ENCODE measurements at regions not wholly inside any gene's neighbourhood (a gene's known extent, or its start where the extent isn't known, plus 50 kb on each side); places are given as distances from the start of the nearest gene placed in this dataset.

DNA sequence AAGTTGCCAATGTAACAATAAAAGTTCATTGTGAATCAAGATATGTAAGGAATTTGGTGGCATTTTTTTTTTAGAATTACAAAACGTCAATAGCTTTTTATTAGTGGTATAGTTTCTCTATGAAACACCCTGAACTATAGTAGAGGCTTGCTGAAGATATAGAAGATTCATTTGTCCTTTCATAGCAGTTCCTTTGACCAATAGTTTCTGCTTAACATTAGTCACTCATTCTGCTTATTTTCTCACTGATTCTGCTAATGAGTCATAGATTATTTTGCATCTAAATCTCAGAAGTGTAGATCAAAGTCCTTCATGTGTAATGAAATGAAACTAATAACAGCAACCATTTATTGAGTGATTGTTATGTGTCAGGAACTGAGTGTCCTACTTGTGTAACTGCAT is 205.0 kb upstream of the TET2 start:
- Histone ChIP-seq H3K79me2 (ENCODE audit: insufficient read depth, low read length) (no peaks in the 10 kb centered on the region), H3K9me2 (replicated peaks; ENCODE audit: insufficient read depth, low read length) (no peaks in the 10 kb centered on the region), H3K27me3 (ENCODE audit: low read length) (no peaks in the 10 kb centered on the region), H4K20me1 (ENCODE audit: low read depth, low read length) (no peaks in the 10 kb centered on the region), H2AFZ (ENCODE audit: low read depth, low read length, severe bottlenecking) (no peak overlapping the region), H3K4me2 (ENCODE audit: low read depth, low read length, poor library complexity, severe bottlenecking) (no peak overlapping the region), H3K9ac (ENCODE audit: low read length) (no peak overlapping the region), H3K36me3 (ENCODE audit: low read length) (no peaks in the 10 kb centered on the region), H3F3A (ENCODE audit: insufficient read depth) (no peaks in the 10 kb centered on the region), H3K27ac (ENCODE audit: low read depth, low read length) (no peak overlapping the region), H3K4me3 (ENCODE audit: insufficient read depth, low read length, poor library complexity, severe bottlenecking) (no peak overlapping the region), H3K9me3 (ENCODE audit: insufficient read depth, low read length) (no peaks in the 10 kb centered on the region)
- TF ChIP-seq, protein P1, sequence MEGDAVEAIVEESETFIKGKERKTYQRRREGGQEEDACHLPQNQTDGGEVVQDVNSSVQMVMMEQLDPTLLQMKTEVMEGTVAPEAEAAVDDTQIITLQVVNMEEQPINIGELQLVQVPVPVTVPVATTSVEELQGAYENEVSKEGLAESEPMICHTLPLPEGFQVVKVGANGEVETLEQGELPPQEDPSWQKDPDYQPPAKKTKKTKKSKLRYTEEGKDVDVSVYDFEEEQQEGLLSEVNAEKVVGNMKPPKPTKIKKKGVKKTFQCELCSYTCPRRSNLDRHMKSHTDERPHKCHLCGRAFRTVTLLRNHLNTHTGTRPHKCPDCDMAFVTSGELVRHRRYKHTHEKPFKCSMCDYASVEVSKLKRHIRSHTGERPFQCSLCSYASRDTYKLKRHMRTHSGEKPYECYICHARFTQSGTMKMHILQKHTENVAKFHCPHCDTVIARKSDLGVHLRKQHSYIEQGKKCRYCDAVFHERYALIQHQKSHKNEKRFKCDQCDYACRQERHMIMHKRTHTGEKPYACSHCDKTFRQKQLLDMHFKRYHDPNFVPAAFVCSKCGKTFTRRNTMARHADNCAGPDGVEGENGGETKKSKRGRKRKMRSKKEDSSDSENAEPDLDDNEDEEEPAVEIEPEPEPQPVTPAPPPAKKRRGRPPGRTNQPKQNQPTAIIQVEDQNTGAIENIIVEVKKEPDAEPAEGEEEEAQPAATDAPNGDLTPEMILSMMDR (IDR thresholded peaks at IDR 0.05; ENCODE audit: insufficient read depth, low read length, poor library complexity, severe bottlenecking), result no peak

DNA sequence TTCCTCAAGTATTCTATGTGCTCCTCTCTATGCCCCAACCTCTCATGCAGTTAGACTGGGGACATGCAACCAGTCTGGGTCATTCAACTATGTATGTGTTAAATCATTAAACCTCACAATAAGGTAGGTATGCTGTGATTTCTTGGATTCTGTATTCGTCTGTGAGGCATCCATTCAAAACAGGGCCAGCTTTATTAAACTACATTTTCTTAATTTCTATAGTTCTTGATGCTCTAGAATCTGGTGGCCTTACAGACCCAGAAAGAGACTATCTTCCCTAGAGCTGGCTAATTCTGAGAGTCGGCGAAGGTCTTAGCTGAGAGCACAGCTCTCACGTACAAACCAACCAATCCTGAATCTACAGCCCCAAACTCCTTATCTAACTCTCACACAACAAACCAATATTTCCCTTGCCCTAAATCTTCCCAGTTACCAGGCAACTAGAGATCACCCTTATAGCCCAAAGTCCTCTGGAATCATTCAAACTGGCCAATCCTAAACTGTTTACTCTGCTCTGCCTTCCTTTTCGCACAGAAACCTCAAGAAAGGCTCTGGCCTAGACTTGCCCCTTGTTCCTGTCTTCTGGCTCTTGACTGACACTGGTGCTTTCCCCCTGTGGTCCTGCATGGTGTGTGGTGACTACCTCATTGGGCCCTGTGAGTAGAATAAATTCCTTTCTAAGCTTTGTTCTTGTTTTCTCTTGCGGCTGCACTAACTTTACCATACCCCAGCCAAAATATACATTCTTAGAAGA is 203.5 kb upstream of the TET2 start:
- Histone ChIP-seq H3K79me2 (ENCODE audit: insufficient read depth, low read length) (no peaks in the 10 kb centered on the region), H3F3A (ENCODE audit: insufficient read depth) (no peaks in the 10 kb centered on the region), H4K20me1 (ENCODE audit: low read depth, low read length) (no peaks in the 10 kb centered on the region), H3K9me2 (replicated peaks; ENCODE audit: insufficient read depth, low read length) (no peaks in the 10 kb centered on the region), H3K27ac (ENCODE audit: low read depth, low read length) (no peak overlapping the region), H2AFZ (ENCODE audit: low read depth, low read length, severe bottlenecking) (no peak overlapping the region), H3K4me2 (ENCODE audit: low read depth, low read length, poor library complexity, severe bottlenecking) (no peak overlapping the region), H3K36me3 (ENCODE audit: low read length) (no peaks in the 10 kb centered on the region), H3K27me3 (ENCODE audit: low read length) (no peaks in the 10 kb centered on the region), H3K9me3 (ENCODE audit: insufficient read depth, low read length) (no peaks in the 10 kb centered on the region), H3K9ac (ENCODE audit: low read length) (no peak overlapping the region), H3K4me3 (ENCODE audit: insufficient read depth, low read length, poor library complexity, severe bottlenecking) (no peak overlapping the region)
- TF ChIP-seq, protein P1 (IDR thresholded peaks at IDR 0.05; ENCODE audit: insufficient read depth, low read length, poor library complexity, severe bottlenecking), result no peak
- no peak for TF ChIP-seq EZH2phosphoT487 (conservative IDR thresholded peaks at IDR 0.05; ENCODE audit: low read length)

DNA sequence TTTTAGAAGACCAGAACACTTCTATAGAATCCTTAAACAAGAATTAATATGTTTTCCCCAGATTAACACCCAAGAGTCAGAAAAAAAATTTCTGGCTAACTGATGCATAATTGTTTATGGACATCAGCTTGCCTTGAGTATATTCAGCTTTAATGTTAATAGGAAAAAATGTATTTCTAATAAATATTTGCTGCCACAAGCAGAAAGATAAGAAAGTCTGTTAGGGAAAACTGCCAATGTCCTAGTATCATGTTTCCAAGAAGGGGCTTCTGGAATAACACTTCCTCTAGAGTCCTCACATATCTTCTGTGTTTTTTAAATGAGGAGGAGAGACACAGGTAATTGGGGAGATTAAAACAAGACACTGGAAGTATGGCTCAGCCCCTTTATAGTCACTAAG is 202.1 kb upstream of the TET2 start:
- H3K9ac ChIP-seq (ENCODE audit: low read length), result no peak overlapping the region
- no peaks in the 10 kb centered on the region for H3K36me3 ChIP-seq (ENCODE audit: low read length)
- H3K27me3 ChIP-seq (ENCODE audit: low read length), result no peaks in the 10 kb centered on the region
- no peaks in the 10 kb centered on the region for H3K9me3 ChIP-seq (ENCODE audit: insufficient read depth, low read length)
- no peaks in the 10 kb centered on the region for H3K9me2 ChIP-seq (replicated peaks; ENCODE audit: insufficient read depth, low read length)
- H3F3A ChIP-seq (ENCODE audit: insufficient read depth), result no peaks in the 10 kb centered on the region
- no peaks in the 10 kb centered on the region for H4K20me1 ChIP-seq (ENCODE audit: low read depth, low read length)
- H3K79me2 ChIP-seq (ENCODE audit: insufficient read depth, low read length), result no peaks in the 10 kb centered on the region
- no peak overlapping the region for H2AFZ ChIP-seq (ENCODE audit: low read depth, low read length, severe bottlenecking)
- no peak overlapping the region for H3K4me2 ChIP-seq (ENCODE audit: low read depth, low read length, poor library complexity, severe bottlenecking)
- no peak overlapping the region for H3K4me3 ChIP-seq (ENCODE audit: insufficient read depth, low read length, poor library complexity, severe bottlenecking)
- no peak overlapping the region for H3K27ac ChIP-seq (ENCODE audit: low read depth, low read length)
- TF ChIP-seq, protein P1 (IDR thresholded peaks at IDR 0.05; ENCODE audit: insufficient read depth, low read length, poor library complexity, severe bottlenecking), result no peak
- no peak for TF ChIP-seq EZH2phosphoT487 (conservative IDR thresholded peaks at IDR 0.05; ENCODE audit: low read length)

Data from SU-DHL-6 (cell line).